Progenitor cell of endocrine pancreas (in vitro differentiated cells): ENCODE measurements at regions not wholly inside any gene's neighbourhood (a gene's known extent, or its start where the extent isn't known, plus 50 kb on each side); places are given as distances from the start of the nearest gene placed in this dataset.

ENCODE experiments used
- DNase-seq: peaks from one replicate; pipeline ENCODE4 v3.0.0; 2021; ENCODE audit warnings: low spot score; ENCODE audit not compliant: unreplicated experiment
- H3K27ac Mint-ChIP-seq: 2 replicates; pipeline ENCODE4 v1.8.0; 2021; ENCODE audit warnings: mild to moderate bottlenecking, moderate library complexity, mixed read lengths
- H3K27me3 Mint-ChIP-seq: 2 replicates; pipeline ENCODE4 v1.8.0; 2021; ENCODE audit warnings: mixed read lengths
- H3K36me3 Mint-ChIP-seq: 2 replicates; pipeline ENCODE4 v1.8.0; 2022; ENCODE audit warnings: mixed read lengths; ENCODE audit not compliant: insufficient read depth
- H3K4me1 Mint-ChIP-seq: 2 replicates; pipeline ENCODE4 v1.8.0; 2021; ENCODE audit warnings: low read depth, mixed read lengths
- H3K4me3 Mint-ChIP-seq: 2 replicates; pipeline ENCODE4 v1.8.0; 2021; ENCODE audit warnings: low read depth, mild to moderate bottlenecking, moderate library complexity, mixed read lengths
- H3K9me3 Mint-ChIP-seq: 2 replicates; pipeline ENCODE4 v1.8.0; 2021; ENCODE audit warnings: low read depth, mixed read lengths
- TF ChIP-seq, protein P1 (sequence below): fragments of 200-600 bp; sonication (generic); IDR thresholded peaks from one replicate; pipeline ENCODE4 v1.5.0; 2021; ENCODE audit warnings: antibody characterized with exemption, mild to moderate bottlenecking; ENCODE audit not compliant: unreplicated experiment

DNA sequence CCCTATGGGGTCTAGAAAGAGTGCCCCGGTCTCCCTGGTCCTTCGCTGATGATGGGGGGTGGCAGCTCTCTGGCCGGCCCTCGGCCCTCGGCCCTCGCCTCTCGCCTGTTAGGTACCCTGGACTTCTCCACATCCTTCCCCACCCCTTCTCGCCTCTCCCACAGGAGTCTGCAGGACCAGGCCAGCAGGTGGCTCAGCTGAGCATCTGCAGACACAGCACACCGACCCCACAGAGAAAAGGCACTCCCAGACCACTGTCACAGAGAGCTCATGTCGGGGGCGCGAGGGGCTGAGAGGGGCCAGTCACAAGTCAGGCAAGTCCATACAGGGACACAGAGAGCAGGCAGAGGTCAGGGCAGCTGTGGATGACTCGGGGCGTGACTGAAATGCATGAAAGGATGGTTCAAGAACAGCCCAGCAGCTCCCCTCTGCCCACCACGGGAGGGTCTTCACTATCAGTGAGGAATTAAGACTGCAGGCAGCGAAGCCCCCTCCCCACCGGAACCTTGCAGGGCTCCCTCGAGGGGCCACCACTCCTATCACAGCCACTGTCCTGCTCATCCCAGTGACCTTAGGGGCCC, 181.7 kb upstream of the NSMCE3 start:
- H3K27ac Mint-ChIP-seq = no peak overlapping the region
- H3K9me3 Mint-ChIP-seq = no peaks in the 10 kb centered on the region
- TF ChIP-seq, protein P1, sequence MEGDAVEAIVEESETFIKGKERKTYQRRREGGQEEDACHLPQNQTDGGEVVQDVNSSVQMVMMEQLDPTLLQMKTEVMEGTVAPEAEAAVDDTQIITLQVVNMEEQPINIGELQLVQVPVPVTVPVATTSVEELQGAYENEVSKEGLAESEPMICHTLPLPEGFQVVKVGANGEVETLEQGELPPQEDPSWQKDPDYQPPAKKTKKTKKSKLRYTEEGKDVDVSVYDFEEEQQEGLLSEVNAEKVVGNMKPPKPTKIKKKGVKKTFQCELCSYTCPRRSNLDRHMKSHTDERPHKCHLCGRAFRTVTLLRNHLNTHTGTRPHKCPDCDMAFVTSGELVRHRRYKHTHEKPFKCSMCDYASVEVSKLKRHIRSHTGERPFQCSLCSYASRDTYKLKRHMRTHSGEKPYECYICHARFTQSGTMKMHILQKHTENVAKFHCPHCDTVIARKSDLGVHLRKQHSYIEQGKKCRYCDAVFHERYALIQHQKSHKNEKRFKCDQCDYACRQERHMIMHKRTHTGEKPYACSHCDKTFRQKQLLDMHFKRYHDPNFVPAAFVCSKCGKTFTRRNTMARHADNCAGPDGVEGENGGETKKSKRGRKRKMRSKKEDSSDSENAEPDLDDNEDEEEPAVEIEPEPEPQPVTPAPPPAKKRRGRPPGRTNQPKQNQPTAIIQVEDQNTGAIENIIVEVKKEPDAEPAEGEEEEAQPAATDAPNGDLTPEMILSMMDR = peak; percentile 51
- H3K4me3 Mint-ChIP-seq = no peak overlapping the region
- H3K4me1 Mint-ChIP-seq = no peaks in the 10 kb centered on the region
- no peaks in the 10 kb centered on the region for H3K36me3 Mint-ChIP-seq
- H3K27me3 Mint-ChIP-seq = no peaks in the 10 kb centered on the region
- no peak for DNase-seq

DNA sequence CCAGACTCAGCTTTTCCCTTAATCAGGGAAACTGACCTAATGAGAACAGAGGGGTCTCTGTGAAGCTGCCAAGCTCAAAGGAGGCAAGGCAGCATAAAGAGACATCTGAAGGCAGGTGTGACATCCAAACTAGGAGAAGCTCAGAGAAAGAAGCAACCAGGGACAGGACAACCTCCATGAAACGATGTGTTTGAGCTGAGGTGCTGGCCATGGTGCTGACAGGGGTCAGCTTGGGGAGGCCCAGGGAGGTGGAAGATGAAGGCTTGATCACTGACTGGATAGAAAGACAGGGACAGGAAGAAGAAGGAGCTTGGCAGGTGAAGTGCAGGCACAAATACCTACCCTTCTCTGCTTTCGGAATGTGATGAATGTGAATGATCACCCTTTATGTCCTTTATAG, 179.5 kb upstream of the NSMCE3 start:
- no peaks in the 10 kb centered on the region for H3K4me1 Mint-ChIP-seq
- TF ChIP-seq, protein P1 = no peak

DNA sequence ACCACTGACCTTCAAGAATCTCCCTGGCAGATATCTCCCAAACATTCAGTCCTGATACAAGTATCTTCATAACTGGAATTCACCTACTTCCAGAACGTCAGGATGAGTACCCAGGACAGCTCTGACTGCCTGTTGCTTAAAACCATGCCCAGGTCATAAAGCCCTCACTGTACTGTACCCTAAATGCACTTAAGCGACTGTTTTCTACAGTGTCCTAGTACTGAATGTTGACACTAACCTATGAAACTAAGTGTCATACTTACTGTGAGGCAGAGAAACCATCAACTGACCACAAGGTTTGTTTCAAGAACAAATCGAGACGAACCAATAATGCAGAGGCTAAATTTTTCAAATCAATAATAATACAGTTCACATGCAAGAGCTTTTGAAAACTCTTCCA, 178.7 kb upstream of the NSMCE3 start:
- H3K27me3 Mint-ChIP-seq = no peaks in the 10 kb centered on the region
- TF ChIP-seq, protein P1 = no peak
- H3K9me3 Mint-ChIP-seq = no peaks in the 10 kb centered on the region
- H3K27ac Mint-ChIP-seq = no peak overlapping the region
- no peaks in the 10 kb centered on the region for H3K4me1 Mint-ChIP-seq
- DNase-seq = no peak
- no peaks in the 10 kb centered on the region for H3K36me3 Mint-ChIP-seq
- H3K4me3 Mint-ChIP-seq = no peak overlapping the region

More for the DNA sequence above, 179.5 kb upstream of the NSMCE3 start:
- no peak overlapping the region for H3K27ac Mint-ChIP-seq
- H3K27me3 Mint-ChIP-seq = no peaks in the 10 kb centered on the region
- H3K9me3 Mint-ChIP-seq = no peaks in the 10 kb centered on the region
- DNase-seq = peak; percentile 25
- H3K36me3 Mint-ChIP-seq = no peaks in the 10 kb centered on the region
- no peak overlapping the region for H3K4me3 Mint-ChIP-seq

DNA sequence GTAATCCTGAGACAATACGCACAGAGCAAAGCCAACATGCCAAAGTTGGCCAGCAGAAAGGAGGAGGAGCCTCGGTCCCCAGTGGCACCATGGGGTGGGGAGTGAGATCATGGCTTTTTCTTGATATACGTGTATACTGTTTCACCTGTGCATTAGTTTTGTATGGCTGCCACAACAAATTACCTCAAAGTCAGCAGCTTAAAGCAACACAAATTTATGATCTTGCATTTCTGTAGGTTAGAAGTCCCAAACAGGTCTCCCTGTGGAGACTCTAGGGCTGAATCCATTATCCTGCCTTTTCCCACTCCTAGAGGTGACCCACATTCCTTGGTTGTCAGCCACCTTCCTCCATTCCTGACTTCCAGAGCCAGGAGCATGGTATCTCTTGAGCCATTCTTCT, 176.9 kb upstream of the NSMCE3 start:
- H3K9me3 Mint-ChIP-seq = no peaks in the 10 kb centered on the region
- no peak overlapping the region for H3K4me3 Mint-ChIP-seq
- TF ChIP-seq, protein P1 = no peak
- no peak for DNase-seq
- H3K36me3 Mint-ChIP-seq = no peaks in the 10 kb centered on the region
- peaks cover 7% of the 10 kb centered on the region for H3K27me3 Mint-ChIP-seq
- no peak overlapping the region for H3K27ac Mint-ChIP-seq
- H3K4me1 Mint-ChIP-seq = no peaks in the 10 kb centered on the region

DNA sequence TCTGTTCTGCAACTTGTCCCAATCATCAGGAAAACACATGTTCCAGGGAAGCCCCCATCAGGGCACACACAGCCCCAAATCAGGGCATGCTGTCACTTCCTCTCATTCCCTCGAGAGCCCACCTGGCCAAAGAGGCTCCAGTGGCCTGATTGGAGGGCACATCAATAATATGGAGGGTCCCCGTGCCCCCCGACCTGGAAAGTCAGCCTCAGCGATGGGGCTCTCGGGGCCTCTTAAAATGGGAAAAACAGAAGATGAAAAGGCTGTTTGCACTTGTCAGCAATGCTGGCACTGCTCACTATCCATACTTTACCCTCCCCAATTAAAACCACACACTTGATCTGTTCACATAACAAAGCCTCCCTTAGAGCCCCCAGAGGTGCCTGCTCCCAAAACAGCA, 172.9 kb upstream of the NSMCE3 start:
- DNase-seq = no peak
- Mint-ChIP-seq H3K4me3 (no peak overlapping the region), H3K9me3 (no peaks in the 10 kb centered on the region), H3K27ac (no peak overlapping the region), H3K4me1 (peaks cover 14% of the 10 kb centered on the region), H3K27me3 (peaks cover 14% of the 10 kb centered on the region), H3K36me3 (no peaks in the 10 kb centered on the region)
- TF ChIP-seq, protein P1 = no peak
